Neural cell (in vitro differentiated cells): ENCODE measurements at regions not wholly inside any gene's neighbourhood (a gene's known extent, or its start where the extent isn't known, plus 50 kb on each side); places are given as distances from the start of the nearest gene placed in this dataset.

Experiments
- H2AFZ ChIP-seq: fragments of 200-600, 300-800 bp; sonication (generic), shearing (Covaris generic); 2 replicates; pipeline ENCODE4 v1.6.0; 2014; ENCODE audit warnings: low read depth, mild to moderate bottlenecking, antibody characterized with exemption, low read length, moderate library complexity
- H3F3A ChIP-seq: fragments of 200-600 bp; shearing (Covaris generic); 2 replicates; pipeline ENCODE4 v1.6.1; 2016; ENCODE audit warnings: mild to moderate bottlenecking, moderate library complexity, mixed read lengths, antibody characterized with exemption, low read length; ENCODE audit not compliant: insufficient read depth, poor library complexity, severe bottlenecking
- H3K27ac ChIP-seq: fragments of 200-600, 300-800 bp; sonication (generic), shearing (Covaris generic); 2 replicates; pipeline ENCODE4 v1.5.1; 2014; ENCODE audit warnings: mild to moderate bottlenecking, low read length, moderate library complexity
- H3K27me3 ChIP-seq: fragments of 300-800, 200-600 bp; sonication (generic), shearing (Covaris generic); 2 replicates; pipeline ENCODE4 v1.6.0; 2014; ENCODE audit warnings: mild to moderate bottlenecking, low read depth, low read length, moderate library complexity; ENCODE audit not compliant: insufficient read depth
- H3K36me3 ChIP-seq: fragments of 300-800, 200-600 bp; sonication (generic), shearing (Covaris generic); 2 replicates; pipeline ENCODE4 v1.5.1; 2014; ENCODE audit warnings: mild to moderate bottlenecking, antibody characterized with exemption, low read length, moderate library complexity; ENCODE audit not compliant: insufficient read depth
- H3K4me2 ChIP-seq: fragments of 300-800, 200-600 bp; sonication (generic), shearing (Covaris generic); 2 replicates; pipeline ENCODE4 v1.6.0; 2014; ENCODE audit warnings: mild to moderate bottlenecking, low read length
- H3K4me3 ChIP-seq: fragments of 300-800, 200-600 bp; sonication (generic), shearing (Covaris generic); 2 replicates; pipeline ENCODE4 v1.5.1; 2014; ENCODE audit warnings: mild to moderate bottlenecking, low read length, moderate library complexity
- H3K79me2 ChIP-seq: fragments of 200-600 bp; shearing (Covaris generic); replicated peaks from 2 replicates; pipeline ENCODE4 v1.6.0; 2014; ENCODE audit warnings: mild to moderate bottlenecking, low read length, moderate library complexity; ENCODE audit not compliant: insufficient read depth
- H3K9ac ChIP-seq: fragments of 300-800, 200-600 bp; sonication (generic), shearing (Covaris generic); 2 replicates; pipeline ENCODE4 v1.6.1; 2016; ENCODE audit warnings: mild to moderate bottlenecking, low read length, mixed read lengths
- H3K9me2 ChIP-seq: fragments of 200-600 bp; shearing (Covaris generic); 2 replicates; pipeline ENCODE4 v1.6.1; 2016; ENCODE audit warnings: mild to moderate bottlenecking, low read length, mixed read lengths; ENCODE audit not compliant: insufficient read depth
- H3K9me3 ChIP-seq: fragments of 200-600, 300-800 bp; sonication (generic), shearing (Covaris generic); 2 replicates; pipeline ENCODE4 v1.6.1; 2016; ENCODE audit warnings: mild to moderate bottlenecking, mixed run types, low read length, moderate library complexity, mixed read lengths
- H4K20me1 ChIP-seq: fragments of 200-600 bp; shearing (Covaris generic); 2 replicates; pipeline ENCODE4 v1.6.1; 2016; ENCODE audit warnings: mild to moderate bottlenecking, mixed run types; ENCODE audit not compliant: insufficient read depth
- EP300 ChIP-seq: fragments of 450-650 bp; conservative IDR thresholded peaks from 2 replicates; pipeline ENCODE4 v1.6.1; 2014; ENCODE audit warnings: antibody characterized with exemption, mild to moderate bottlenecking, moderate library complexity; ENCODE audit not compliant: poor library complexity, severe bottlenecking
- EZH2 ChIP-seq: fragments of 200-600, 300-800 bp; shearing (Covaris generic), sonication (generic); IDR thresholded peaks from 2 replicates; pipeline ENCODE4 v1.6.1; 2014; ENCODE audit warnings: antibody characterized with exemption, low read length, borderline replicate concordance, mild to moderate bottlenecking; ENCODE audit not compliant: insufficient read depth, poor library complexity, severe bottlenecking
- MXI1 ChIP-seq: fragments of 450-650 bp; conservative IDR thresholded peaks from 2 replicates; pipeline ENCODE4 v1.6.1; 2014; ENCODE audit warnings: antibody characterized with exemption, mild to moderate bottlenecking; ENCODE audit not compliant: poor library complexity, severe bottlenecking
- POLR2AphosphoS5 ChIP-seq: IDR thresholded peaks from 2 replicates; pipeline ENCODE4 v1.6.1; 2012
- RAD21 ChIP-seq: fragments of 450-650 bp; conservative IDR thresholded peaks from 2 replicates; pipeline ENCODE4 v1.6.1; 2014; ENCODE audit warnings: antibody characterized with exemption, mild to moderate bottlenecking, moderate library complexity
- SMC3 ChIP-seq: fragments of 450-650 bp; conservative IDR thresholded peaks from 2 replicates; pipeline ENCODE4 v1.6.1; 2014; ENCODE audit warnings: antibody characterized with exemption, mild to moderate bottlenecking, moderate library complexity; ENCODE audit not compliant: poor library complexity
- TAF1 ChIP-seq: IDR thresholded peaks from 2 replicates; pipeline ENCODE4 v1.6.1; 2012; ENCODE audit warnings: low read depth
- TF ChIP-seq, protein P1 (sequence below): fragments of 450-650 bp; IDR thresholded peaks from 2 replicates; pipeline ENCODE4 v1.5.1; 2014; ENCODE audit warnings: antibody characterized with exemption, mild to moderate bottlenecking, moderate library complexity; ENCODE audit not compliant: poor library complexity, severe bottlenecking
- TF ChIP-seq, protein P2 (sequence below): IDR thresholded peaks from 2 replicates; pipeline ENCODE4 v1.6.1; 2012; ENCODE audit warnings: borderline replicate concordance

DNA sequence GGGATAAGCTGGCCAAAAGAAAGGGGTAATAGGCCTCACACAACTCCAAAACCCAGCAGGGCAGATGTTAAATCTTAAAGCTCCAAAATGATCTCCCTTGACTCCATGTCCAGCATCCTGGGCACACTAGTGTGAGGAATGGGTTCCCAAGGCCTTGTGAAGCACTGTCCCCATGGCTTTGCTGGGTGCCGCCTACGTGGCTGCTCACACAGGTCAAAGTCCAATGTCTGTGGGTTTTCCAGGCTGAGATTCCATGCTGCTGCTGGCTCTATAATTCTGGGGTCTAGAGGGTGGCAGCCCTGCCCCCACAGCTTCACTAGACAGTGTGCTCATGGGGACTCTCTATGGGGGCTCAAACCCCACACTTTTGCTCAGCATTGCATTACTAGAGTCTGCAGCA lies 145.3 kb upstream of the GRIN2B start:
- H2AFZ ChIP-seq, result no peak overlapping the region
- no peak overlapping the region for H3K4me2 ChIP-seq
- H3K36me3 ChIP-seq, result no peaks in the 10 kb centered on the region
- H3K9ac ChIP-seq, result no peak overlapping the region
- H3K9me2 ChIP-seq, result no peaks in the 10 kb centered on the region
- no peaks in the 10 kb centered on the region for H3K27me3 ChIP-seq
- no peak overlapping the region for H3K27ac ChIP-seq
- TF ChIP-seq, protein P1, sequence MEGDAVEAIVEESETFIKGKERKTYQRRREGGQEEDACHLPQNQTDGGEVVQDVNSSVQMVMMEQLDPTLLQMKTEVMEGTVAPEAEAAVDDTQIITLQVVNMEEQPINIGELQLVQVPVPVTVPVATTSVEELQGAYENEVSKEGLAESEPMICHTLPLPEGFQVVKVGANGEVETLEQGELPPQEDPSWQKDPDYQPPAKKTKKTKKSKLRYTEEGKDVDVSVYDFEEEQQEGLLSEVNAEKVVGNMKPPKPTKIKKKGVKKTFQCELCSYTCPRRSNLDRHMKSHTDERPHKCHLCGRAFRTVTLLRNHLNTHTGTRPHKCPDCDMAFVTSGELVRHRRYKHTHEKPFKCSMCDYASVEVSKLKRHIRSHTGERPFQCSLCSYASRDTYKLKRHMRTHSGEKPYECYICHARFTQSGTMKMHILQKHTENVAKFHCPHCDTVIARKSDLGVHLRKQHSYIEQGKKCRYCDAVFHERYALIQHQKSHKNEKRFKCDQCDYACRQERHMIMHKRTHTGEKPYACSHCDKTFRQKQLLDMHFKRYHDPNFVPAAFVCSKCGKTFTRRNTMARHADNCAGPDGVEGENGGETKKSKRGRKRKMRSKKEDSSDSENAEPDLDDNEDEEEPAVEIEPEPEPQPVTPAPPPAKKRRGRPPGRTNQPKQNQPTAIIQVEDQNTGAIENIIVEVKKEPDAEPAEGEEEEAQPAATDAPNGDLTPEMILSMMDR, result no peak
- TF ChIP-seq MXI1, result no peak
- TF ChIP-seq POLR2AphosphoS5, result no peak
- no peak for TF ChIP-seq RAD21
- TF ChIP-seq EZH2, result no peak
- TF ChIP-seq TAF1, result no peak
- TF ChIP-seq EP300, result no peak
- TF ChIP-seq, protein P2, sequence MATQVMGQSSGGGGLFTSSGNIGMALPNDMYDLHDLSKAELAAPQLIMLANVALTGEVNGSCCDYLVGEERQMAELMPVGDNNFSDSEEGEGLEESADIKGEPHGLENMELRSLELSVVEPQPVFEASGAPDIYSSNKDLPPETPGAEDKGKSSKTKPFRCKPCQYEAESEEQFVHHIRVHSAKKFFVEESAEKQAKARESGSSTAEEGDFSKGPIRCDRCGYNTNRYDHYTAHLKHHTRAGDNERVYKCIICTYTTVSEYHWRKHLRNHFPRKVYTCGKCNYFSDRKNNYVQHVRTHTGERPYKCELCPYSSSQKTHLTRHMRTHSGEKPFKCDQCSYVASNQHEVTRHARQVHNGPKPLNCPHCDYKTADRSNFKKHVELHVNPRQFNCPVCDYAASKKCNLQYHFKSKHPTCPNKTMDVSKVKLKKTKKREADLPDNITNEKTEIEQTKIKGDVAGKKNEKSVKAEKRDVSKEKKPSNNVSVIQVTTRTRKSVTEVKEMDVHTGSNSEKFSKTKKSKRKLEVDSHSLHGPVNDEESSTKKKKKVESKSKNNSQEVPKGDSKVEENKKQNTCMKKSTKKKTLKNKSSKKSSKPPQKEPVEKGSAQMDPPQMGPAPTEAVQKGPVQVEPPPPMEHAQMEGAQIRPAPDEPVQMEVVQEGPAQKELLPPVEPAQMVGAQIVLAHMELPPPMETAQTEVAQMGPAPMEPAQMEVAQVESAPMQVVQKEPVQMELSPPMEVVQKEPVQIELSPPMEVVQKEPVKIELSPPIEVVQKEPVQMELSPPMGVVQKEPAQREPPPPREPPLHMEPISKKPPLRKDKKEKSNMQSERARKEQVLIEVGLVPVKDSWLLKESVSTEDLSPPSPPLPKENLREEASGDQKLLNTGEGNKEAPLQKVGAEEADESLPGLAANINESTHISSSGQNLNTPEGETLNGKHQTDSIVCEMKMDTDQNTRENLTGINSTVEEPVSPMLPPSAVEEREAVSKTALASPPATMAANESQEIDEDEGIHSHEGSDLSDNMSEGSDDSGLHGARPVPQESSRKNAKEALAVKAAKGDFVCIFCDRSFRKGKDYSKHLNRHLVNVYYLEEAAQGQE, result no peak
- TF ChIP-seq SMC3, result no peak
- no peak overlapping the region for H3K4me3 ChIP-seq
- H3K79me2 ChIP-seq, result no peaks in the 10 kb centered on the region
- no peaks in the 10 kb centered on the region for H4K20me1 ChIP-seq
- H3K9me3 ChIP-seq, result no peaks in the 10 kb centered on the region
- H3F3A ChIP-seq, result no peaks in the 10 kb centered on the region

DNA sequence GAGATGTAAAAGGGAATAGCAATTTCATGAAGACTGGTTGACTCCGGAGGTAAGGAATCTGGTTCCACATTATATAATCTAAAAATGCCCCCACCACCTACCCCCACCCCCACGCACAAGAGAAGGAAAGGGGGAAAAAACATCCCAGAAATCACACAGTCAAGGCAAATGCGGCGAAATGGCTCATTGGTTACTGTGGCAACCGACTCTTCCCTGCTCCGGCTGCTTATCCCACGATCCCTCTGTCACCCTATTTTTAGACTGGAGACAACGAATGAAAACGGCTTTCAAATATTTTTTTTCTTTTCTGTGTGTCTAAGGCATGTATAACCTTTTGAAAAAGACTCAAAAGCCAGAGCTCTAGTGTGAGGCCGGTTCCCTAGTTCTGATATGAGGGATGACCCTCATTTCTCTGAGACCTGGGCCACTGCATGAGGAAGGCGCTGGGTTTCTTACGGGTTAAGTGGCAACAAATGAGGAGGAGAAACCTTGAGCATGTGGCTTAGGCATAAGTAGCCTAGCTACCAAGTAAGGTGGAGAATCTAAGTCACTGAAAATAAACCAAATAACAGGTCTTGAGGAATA lies 148.3 kb upstream of the GRIN2B start:
- Histone ChIP-seq H3K79me2 (no peaks in the 10 kb centered on the region), H3K27ac (peak overlapping the region; percentile 45), H3K4me2 (no peak overlapping the region), H2AFZ (peak overlapping the region; percentile 28), H3K4me3 (peak overlapping the region; percentile 12), H3K9me3 (no peaks in the 10 kb centered on the region), H4K20me1 (no peaks in the 10 kb centered on the region), H3K36me3 (no peaks in the 10 kb centered on the region), H3K9me2 (no peaks in the 10 kb centered on the region), H3F3A (no peaks in the 10 kb centered on the region), H3K27me3 (no peaks in the 10 kb centered on the region), H3K9ac (no peak overlapping the region)
- TF ChIP-seq EZH2 (no peak), POLR2AphosphoS5 (no peak), SMC3 (no peak), TAF1 (no peak), RAD21 (no peak), MXI1 (no peak), EP300 (no peak)
- TF ChIP-seq, protein P1, result no peak
- TF ChIP-seq, protein P2, result no peak
